ENCODE measurements at regions not wholly inside any gene's neighbourhood (a gene's known extent, or its start where the extent isn't known, plus 50 kb on each side); places are given as distances from the start of the nearest gene placed in this dataset.
"Not testable (repeated sequence)": the region's sequence is repeated elsewhere in the genome, so short reads cannot be mapped to it uniquely, and the experiment has no call there.

DNA sequence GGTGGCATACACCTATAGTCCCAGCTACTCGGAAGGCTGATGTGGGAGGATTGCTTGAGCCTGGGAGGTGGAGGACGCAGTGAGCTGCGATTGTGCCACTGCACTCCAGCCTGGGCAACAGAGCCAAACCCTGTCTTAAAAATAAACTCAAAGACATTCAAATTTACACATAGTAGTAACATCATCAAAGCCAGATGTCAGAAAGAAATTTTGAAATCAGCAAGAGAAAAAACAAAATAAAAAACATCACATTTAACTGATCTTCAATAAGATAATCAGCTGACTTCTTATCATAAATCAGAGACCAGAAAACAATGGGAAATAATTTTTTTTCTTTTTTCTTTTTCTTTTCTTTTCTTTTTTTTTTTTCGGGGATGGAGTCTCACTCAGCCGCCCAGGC, 78.9 kb upstream of the ZCCHC13 start:
- no peaks in the 10 kb centered on the region for H3K9me3 ChIP-seq (ENCODE audit: control insufficient read depth, insufficient read depth, low read length)
- no peak overlapping the region for H3K9ac ChIP-seq (ENCODE audit: low read depth, low read length)
- no peaks in the 10 kb centered on the region for H3K4me1 ChIP-seq (ENCODE audit: control insufficient read depth, insufficient read depth, low read length)
- no peak overlapping the region for H3K4me3 ChIP-seq (ENCODE audit: low read depth, low read length)
- H3K36me3 ChIP-seq (ENCODE audit: control insufficient read depth, insufficient read depth, low read length), result no peaks in the 10 kb centered on the region
- no peaks in the 10 kb centered on the region for H3K27me3 ChIP-seq (ENCODE audit: control insufficient read depth, insufficient read depth, low read length)

DNA sequence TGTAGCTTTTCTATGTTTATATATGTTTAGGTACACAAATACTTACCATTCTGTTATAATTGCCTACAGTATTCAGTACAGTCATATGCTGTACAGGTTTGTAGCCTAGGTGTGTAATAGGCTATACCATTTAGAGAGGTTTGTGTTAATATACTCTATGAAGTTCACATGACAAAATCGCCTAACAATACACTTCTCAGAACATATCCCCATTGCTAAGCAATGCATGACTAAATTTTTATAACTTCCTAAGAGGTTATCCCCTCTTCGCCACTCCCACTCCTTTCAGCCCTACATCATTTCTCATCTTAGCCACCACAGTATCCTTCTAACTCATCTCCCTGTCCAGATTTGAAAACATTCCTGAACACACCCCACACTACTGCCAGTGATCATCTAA, 83.7 kb upstream of the ZCCHC13 start:
- Histone ChIP-seq H3K4me1 (ENCODE audit: control insufficient read depth, insufficient read depth, low read length) (no peaks in the 10 kb centered on the region), H3K36me3 (ENCODE audit: control insufficient read depth, insufficient read depth, low read length) (no peaks in the 10 kb centered on the region)

DNA sequence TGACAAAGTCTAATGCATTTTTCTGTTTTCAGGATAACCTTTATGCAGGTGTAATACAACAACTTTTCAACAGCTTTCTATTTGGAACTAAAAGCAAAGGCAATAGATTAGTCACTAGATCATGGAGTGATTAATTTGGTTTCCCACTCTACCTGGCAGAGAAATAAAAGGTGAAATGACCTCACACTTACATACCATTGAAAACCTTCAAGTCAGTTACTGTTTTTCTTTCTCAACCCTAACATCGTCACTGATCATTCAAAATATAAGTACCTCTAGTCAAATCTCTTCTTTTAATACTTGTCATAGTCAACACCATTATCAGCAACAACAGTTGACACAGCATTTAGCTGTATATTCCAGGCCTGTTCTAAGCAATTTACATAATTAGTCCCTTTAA, 85.1 kb upstream of the ZCCHC13 start:
- Histone ChIP-seq H3K4me3 (ENCODE audit: low read depth, low read length) (no peak overlapping the region), H3K27me3 (ENCODE audit: control insufficient read depth, insufficient read depth, low read length) (no peaks in the 10 kb centered on the region), H3K4me1 (ENCODE audit: control insufficient read depth, insufficient read depth, low read length) (no peaks in the 10 kb centered on the region), H3K36me3 (ENCODE audit: control insufficient read depth, insufficient read depth, low read length) (peaks cover 2% of the 10 kb centered on the region), H3K9me3 (ENCODE audit: control insufficient read depth, insufficient read depth, low read length) (no peaks in the 10 kb centered on the region), H3K9ac (ENCODE audit: low read depth, low read length) (no peak overlapping the region)

More for the DNA sequence above, 83.7 kb upstream of the ZCCHC13 start:
- Histone ChIP-seq H3K27me3 (ENCODE audit: control insufficient read depth, insufficient read depth, low read length) (no peaks in the 10 kb centered on the region), H3K4me3 (ENCODE audit: low read depth, low read length) (no peak overlapping the region), H3K9ac (ENCODE audit: low read depth, low read length) (no peak overlapping the region), H3K9me3 (ENCODE audit: control insufficient read depth, insufficient read depth, low read length) (no peaks in the 10 kb centered on the region)

DNA sequence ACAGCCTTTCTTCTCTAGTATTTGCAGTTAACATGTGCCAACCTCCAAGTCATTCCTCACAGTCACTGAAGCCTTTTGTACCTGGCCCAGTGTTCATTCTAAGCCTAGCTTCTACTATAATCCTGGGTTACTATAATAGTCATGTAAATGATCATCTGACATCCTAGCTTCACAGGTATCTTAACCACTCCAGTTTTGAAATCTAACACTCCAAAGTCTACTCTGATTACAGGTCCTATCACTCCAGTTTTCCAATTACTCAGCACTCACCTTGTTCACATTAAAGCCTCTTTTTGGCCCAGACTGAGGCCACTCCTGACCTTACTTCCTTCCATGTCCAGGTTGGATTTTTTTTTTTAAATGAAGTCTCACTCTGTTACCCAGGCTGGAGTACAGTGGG, 87.6 kb upstream of the ZCCHC13 start:
- no peak overlapping the region for H3K4me3 ChIP-seq (ENCODE audit: low read depth, low read length)
- no peaks in the 10 kb centered on the region for H3K4me1 ChIP-seq (ENCODE audit: control insufficient read depth, insufficient read depth, low read length)
- H3K36me3 ChIP-seq (ENCODE audit: control insufficient read depth, insufficient read depth, low read length), result peaks cover 2% of the 10 kb centered on the region
- H3K27me3 ChIP-seq (ENCODE audit: control insufficient read depth, insufficient read depth, low read length), result no peaks in the 10 kb centered on the region
- no peaks in the 10 kb centered on the region for H3K9me3 ChIP-seq (ENCODE audit: control insufficient read depth, insufficient read depth, low read length)
- no peak overlapping the region for H3K9ac ChIP-seq (ENCODE audit: low read depth, low read length)

DNA sequence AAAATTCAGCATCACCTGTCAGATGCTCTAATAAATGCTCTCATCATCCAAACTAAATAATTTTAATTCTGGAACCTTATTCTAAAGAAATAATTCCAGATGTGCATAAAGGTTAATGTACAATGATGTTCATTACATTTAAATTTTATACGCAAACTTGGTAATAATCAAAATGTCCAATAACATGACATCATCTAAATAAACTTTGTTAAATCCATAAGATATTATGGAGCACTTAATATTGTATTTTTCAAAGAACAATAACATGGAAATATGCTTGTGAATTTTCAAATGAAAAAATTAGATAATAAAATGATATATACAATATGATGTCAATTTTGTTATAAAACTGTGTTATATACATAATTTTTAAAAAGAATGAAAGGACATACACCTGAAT, 92.1 kb upstream of the ZCCHC13 start:
- H3K4me1 ChIP-seq (ENCODE audit: control insufficient read depth, insufficient read depth, low read length), result no peaks in the 10 kb centered on the region
- no peaks in the 10 kb centered on the region for H3K27me3 ChIP-seq (ENCODE audit: control insufficient read depth, insufficient read depth, low read length)
- no peak overlapping the region for H3K9ac ChIP-seq (ENCODE audit: low read depth, low read length)
- H3K4me3 ChIP-seq (ENCODE audit: low read depth, low read length), result no peak overlapping the region
- no peaks in the 10 kb centered on the region for H3K9me3 ChIP-seq (ENCODE audit: control insufficient read depth, insufficient read depth, low read length)
- peaks cover 2% of the 10 kb centered on the region for H3K36me3 ChIP-seq (ENCODE audit: control insufficient read depth, insufficient read depth, low read length)

DNA sequence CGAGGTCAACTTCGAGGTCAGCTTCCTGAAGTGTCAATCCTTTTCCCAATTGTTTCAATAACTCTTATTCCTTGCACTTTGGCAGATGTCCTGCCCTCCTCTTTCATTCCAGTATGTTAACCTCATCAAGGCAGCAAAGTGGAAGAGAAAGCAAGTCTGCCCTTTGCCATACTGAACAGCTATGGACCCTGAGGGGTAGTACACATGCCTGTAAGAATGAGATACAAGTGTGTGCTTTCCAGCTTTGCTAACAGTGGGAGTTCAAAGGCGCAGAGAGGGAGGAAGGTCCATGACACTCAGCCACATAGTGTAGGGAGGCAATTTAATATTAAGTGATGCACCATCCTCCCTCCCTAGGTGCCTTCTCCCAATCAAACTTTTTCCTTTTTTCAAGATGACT, 96.4 kb upstream of the ZCCHC13 start:
- H3K4me3 ChIP-seq (ENCODE audit: low read depth, low read length), result no peak overlapping the region
- no peaks in the 10 kb centered on the region for H3K27me3 ChIP-seq (ENCODE audit: control insufficient read depth, insufficient read depth, low read length)
- no peak overlapping the region for H3K9ac ChIP-seq (ENCODE audit: low read depth, low read length)
- H3K36me3 ChIP-seq (ENCODE audit: control insufficient read depth, insufficient read depth, low read length), result no peaks in the 10 kb centered on the region
- H3K4me1 ChIP-seq (ENCODE audit: control insufficient read depth, insufficient read depth, low read length), result no peaks in the 10 kb centered on the region
- no peaks in the 10 kb centered on the region for H3K9me3 ChIP-seq (ENCODE audit: control insufficient read depth, insufficient read depth, low read length)

DNA sequence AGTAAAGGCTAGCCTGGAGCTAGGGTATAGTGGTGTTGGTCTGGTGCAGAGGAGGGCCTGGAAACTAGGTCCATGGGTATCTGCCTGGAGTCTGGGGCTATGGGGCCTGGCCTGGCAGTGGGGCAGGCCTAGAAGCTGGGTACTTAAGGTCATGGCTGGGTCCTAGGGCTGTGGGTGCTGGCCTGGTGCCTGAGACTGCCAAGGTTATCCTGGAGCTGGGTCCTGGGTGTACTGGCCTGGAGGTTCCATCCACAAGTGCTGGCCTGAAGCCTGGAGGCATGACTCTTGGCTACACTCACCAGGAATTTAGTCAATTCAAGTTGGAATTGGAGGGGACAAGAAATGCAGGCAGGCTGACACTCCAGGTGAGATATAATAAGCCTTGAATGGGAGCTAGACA, 108.4 kb upstream of the ZCCHC13 start:
- H3K27me3 ChIP-seq (ENCODE audit: control insufficient read depth, insufficient read depth, low read length), result no peaks in the 10 kb centered on the region
- H3K4me1 ChIP-seq (ENCODE audit: control insufficient read depth, insufficient read depth, low read length), result peaks cover 3% of the 10 kb centered on the region
- H3K9me3 ChIP-seq (ENCODE audit: control insufficient read depth, insufficient read depth, low read length), result no peaks in the 10 kb centered on the region
- H3K4me3 ChIP-seq (ENCODE audit: low read depth, low read length), result no peak overlapping the region
- no peaks in the 10 kb centered on the region for H3K36me3 ChIP-seq (ENCODE audit: control insufficient read depth, insufficient read depth, low read length)
- no peak overlapping the region for H3K9ac ChIP-seq (ENCODE audit: low read depth, low read length)

DNA sequence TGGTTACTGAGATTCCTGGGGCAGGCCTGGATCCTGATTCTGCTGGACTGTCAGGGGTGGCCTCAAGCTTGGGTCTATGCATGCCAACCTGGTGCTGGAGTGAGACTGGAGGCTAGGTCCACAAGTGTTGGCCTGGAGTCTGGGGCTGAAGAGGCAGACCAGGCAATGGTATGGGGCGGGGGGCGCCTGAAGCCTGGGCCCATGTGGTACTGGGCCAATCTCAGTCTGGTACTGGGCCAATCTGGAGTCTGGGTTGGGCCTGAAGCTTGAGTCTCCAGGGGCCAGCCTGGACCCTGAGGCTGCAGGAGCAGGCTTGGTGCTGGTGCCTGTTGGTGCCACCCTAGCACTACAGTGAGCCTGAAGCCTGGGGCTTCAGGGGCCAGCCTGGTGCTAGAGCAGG, 108.9 kb upstream of the ZCCHC13 start:
- no peak overlapping the region for H3K4me3 ChIP-seq (ENCODE audit: low read depth, low read length)
- no peak overlapping the region for H3K9ac ChIP-seq (ENCODE audit: low read depth, low read length)
- peaks cover 5% of the 10 kb centered on the region for H3K4me1 ChIP-seq (ENCODE audit: control insufficient read depth, insufficient read depth, low read length)

DNA sequence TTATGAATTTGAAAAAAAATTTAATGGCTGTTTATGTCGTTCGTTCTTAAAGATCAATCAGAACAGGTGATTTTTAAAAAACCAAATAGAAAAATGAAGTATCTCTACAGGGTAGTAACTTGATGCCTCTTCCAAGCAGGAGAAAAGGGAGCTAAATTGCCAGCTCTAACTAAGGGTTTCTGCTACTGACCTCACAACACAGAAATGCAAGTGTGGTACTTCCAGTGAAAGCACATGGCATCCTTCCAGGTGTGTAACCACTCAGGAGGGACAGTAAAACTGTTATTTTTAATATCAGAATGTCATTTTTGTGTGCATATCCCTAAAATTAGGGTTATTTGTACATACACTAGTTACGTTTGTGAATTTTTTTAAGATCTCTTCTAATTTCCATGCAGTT, 116.8 kb upstream of the ZCCHC13 start:
- Histone ChIP-seq H3K4me3 (ENCODE audit: low read depth, low read length) (no peak overlapping the region), H3K9me3 (ENCODE audit: control insufficient read depth, insufficient read depth, low read length) (no peaks in the 10 kb centered on the region), H3K4me1 (ENCODE audit: control insufficient read depth, insufficient read depth, low read length) (peaks cover 5% of the 10 kb centered on the region), H3K36me3 (ENCODE audit: control insufficient read depth, insufficient read depth, low read length) (no peaks in the 10 kb centered on the region), H3K9ac (ENCODE audit: low read depth, low read length) (no peak overlapping the region), H3K27me3 (ENCODE audit: control insufficient read depth, insufficient read depth, low read length) (no peaks in the 10 kb centered on the region)

More for the DNA sequence above, 108.9 kb upstream of the ZCCHC13 start:
- no peaks in the 10 kb centered on the region for H3K9me3 ChIP-seq (ENCODE audit: control insufficient read depth, insufficient read depth, low read length)
- H3K36me3 ChIP-seq (ENCODE audit: control insufficient read depth, insufficient read depth, low read length), result no peaks in the 10 kb centered on the region
- no peaks in the 10 kb centered on the region for H3K27me3 ChIP-seq (ENCODE audit: control insufficient read depth, insufficient read depth, low read length)

DNA sequence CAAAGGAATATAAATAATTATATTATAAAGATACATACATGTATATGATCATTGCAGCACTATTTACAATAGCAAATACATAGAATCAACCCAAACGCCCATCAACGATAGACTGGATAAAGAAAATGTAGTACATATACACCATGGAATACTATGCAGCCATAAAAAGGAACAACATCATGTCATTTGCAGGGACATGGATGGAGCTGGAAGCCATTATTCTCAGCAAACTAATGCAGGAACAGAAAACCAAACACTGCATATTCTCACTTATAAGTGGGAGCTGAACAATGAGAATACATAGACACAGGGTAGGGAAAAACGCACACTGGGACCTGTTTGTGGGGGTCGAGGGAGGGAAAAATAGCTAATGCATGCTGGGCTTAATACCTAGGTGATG, 120.9 kb upstream of the ZCCHC13 start:
- not testable (repeated sequence) for H3K4me1 ChIP-seq (ENCODE audit: control insufficient read depth, insufficient read depth, low read length); H3K27me3 ChIP-seq (ENCODE audit: control insufficient read depth, insufficient read depth, low read length); H3K36me3 ChIP-seq (ENCODE audit: control insufficient read depth, insufficient read depth, low read length); H3K9ac ChIP-seq (ENCODE audit: low read depth, low read length); H3K4me3 ChIP-seq (ENCODE audit: low read depth, low read length); H3K9me3 ChIP-seq (ENCODE audit: control insufficient read depth, insufficient read depth, low read length)

DNA sequence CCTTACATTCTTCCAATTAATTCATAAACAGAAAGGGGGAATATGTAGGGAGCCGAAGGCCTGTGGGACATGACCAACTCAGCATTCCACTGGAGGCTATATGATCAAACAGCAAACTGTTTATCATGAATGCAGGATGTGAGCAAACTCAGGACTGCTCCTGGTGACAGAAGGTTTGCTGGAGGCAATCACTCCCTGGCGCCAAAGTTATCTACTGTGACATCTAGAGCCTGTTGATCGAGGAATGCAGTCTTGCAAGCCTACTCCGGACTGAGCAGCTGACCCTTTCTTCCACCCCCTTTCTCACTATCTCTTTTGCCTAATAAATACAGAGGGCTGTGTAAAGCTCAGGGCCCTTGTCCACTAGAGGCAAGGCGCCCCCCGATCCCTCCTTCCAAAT, 122.0 kb upstream of the ZCCHC13 start:
- not testable (repeated sequence) for H3K4me3 ChIP-seq (ENCODE audit: low read depth, low read length); H3K36me3 ChIP-seq (ENCODE audit: control insufficient read depth, insufficient read depth, low read length); H3K4me1 ChIP-seq (ENCODE audit: control insufficient read depth, insufficient read depth, low read length); H3K9me3 ChIP-seq (ENCODE audit: control insufficient read depth, insufficient read depth, low read length); H3K27me3 ChIP-seq (ENCODE audit: control insufficient read depth, insufficient read depth, low read length); H3K9ac ChIP-seq (ENCODE audit: low read depth, low read length)

DNA sequence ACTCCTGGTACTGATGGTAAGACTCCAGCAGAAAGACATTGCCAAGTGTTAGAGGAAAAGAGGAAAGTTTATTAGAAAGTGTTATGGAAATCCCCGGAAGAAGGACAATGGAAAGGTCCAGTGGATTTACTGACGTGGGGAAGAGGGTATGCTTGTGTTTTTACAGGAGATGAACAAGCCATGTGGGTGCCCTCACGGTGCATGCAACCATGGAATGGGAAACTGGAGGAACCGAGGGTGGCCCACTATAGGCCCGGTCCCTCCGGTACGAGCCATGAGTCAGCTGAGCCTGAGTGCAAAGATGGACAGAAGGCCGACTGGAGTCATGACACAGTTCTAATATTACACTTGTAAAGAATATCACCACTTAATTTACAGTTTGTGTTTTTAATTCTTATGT, 123.3 kb upstream of the ZCCHC13 start:
- Histone ChIP-seq H3K4me1 (ENCODE audit: control insufficient read depth, insufficient read depth, low read length) (peaks cover 7% of the 10 kb centered on the region), H3K36me3 (ENCODE audit: control insufficient read depth, insufficient read depth, low read length) (no peaks in the 10 kb centered on the region), H3K9me3 (ENCODE audit: control insufficient read depth, insufficient read depth, low read length) (no peaks in the 10 kb centered on the region), H3K27me3 (ENCODE audit: control insufficient read depth, insufficient read depth, low read length) (no peaks in the 10 kb centered on the region), H3K9ac (ENCODE audit: low read depth, low read length) (no peak overlapping the region), H3K4me3 (ENCODE audit: low read depth, low read length) (no peak overlapping the region)

DNA sequence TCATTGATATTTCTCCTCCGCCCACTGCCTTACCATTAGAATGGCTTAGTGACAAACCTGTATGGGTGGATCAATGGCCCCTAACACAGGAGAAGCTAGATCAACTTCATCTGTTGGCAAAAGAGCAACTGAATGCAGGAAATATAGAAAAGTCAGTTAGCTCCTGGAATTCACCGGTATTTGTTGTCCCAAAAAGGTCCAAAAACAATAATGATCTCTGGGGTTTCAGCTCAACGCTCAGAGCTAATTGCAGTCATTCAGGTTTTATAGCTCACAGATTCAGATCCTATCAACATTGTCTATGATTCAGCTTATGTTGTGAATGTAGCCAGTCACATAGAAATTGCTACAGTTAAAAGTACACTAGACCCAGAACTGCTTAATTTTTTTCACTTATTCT, 124.0 kb upstream of the ZCCHC13 start:
- Histone ChIP-seq H3K4me1 (ENCODE audit: control insufficient read depth, insufficient read depth, low read length) (peaks cover 7% of the 10 kb centered on the region), H3K4me3 (ENCODE audit: low read depth, low read length) (no peak overlapping the region), H3K9ac (ENCODE audit: low read depth, low read length) (no peak overlapping the region), H3K9me3 (ENCODE audit: control insufficient read depth, insufficient read depth, low read length) (no peaks in the 10 kb centered on the region), H3K36me3 (ENCODE audit: control insufficient read depth, insufficient read depth, low read length) (no peaks in the 10 kb centered on the region), H3K27me3 (ENCODE audit: control insufficient read depth, insufficient read depth, low read length) (no peaks in the 10 kb centered on the region)
